B cell (primary cell): ENCODE measurements at regions not wholly inside any gene's neighbourhood (a gene's known extent, or its start where the extent isn't known, plus 50 kb on each side); places are given as distances from the start of the nearest gene placed in this dataset.
A peak's percentile ranks its signal among the peaks of the same experiment; 100 is the strongest.

Experiments used
- ATAC-seq: fragments of 200-7000 bp; cut with Tn5 transposase; one replicate; pipeline ENCODE4 v1.10.0; 2021; ENCODE audit warnings: low read depth, mild to moderate bottlenecking, moderate number of reproducible peaks, moderate library complexity
- CTCF ChIA-PET: fragments of 350-600 bp; sonication (Branson Sonifier 250); formaldehyde crosslinking; loops from one replicate; lab custom pipeline; 2021; ENCODE audit warnings: antibody characterized with exemption, inconsistent platforms; lab: Charles Lee
- POLR2A ChIA-PET: fragments of 350-600 bp; sonication (Branson Sonifier 250); formaldehyde crosslinking; loops from one replicate; lab custom pipeline; 2021; ENCODE audit warnings: antibody characterized with exemption; lab: Charles Lee
- DNase-seq: peaks from one replicate; pipeline ENCODE4 v3.0.0; 2013
- H2AFZ ChIP-seq: 2 replicates; pipeline ENCODE4 v1.6.1; 2012; ENCODE audit warnings: mild to moderate bottlenecking, low read depth, low read length; ENCODE audit not compliant: insufficient read depth, poor library complexity, severe bottlenecking
- H3K27ac ChIP-seq, 2 donors: 1 replicate in 1 of 2; 2 replicates in 1 of 2; pipeline ENCODE4 v1.5.1; 2012 to 2013; ENCODE audit warnings: low read length in 2 of 2, mild to moderate bottlenecking in 2 of 2, moderate library complexity in 1 of 2
- H3K27me3 ChIP-seq, 4 experiments: fragments of 200-600 bp in 1 of 4; sonication (generic) in 1 of 4; replicated peaks in 1 of 4; 1 replicate in 2 of 4; 2 replicates in 2 of 4; pipeline versions ENCODE4 v1.6.1 to v1.7.0; 2013 to 2016; ENCODE audit warnings: low read length in 3 of 4, mild to moderate bottlenecking in 2 of 4, mixed read lengths in 1 of 4, moderate library complexity in 1 of 4; ENCODE audit not compliant: insufficient read depth in 4 of 4, control insufficient read depth in 3 of 4; ENCODE audit errors: control extremely low read depth in 1 of 4
- H3K36me3 ChIP-seq, 2 experiments: replicated peaks in 1 of 2; 1 replicate in 1 of 2; 2 replicates in 1 of 2; pipeline versions ENCODE4 v1.6.1 to v1.7.1; 2013; ENCODE audit warnings: low read length in 1 of 2; ENCODE audit not compliant: insufficient read depth in 2 of 2, control insufficient read depth in 1 of 2; ENCODE audit errors: control extremely low read depth in 1 of 2, extremely low read depth in 1 of 2
- H3K4me1 ChIP-seq, 2 donors: fragments of 200-600 bp in 1 of 2; sonication (generic) in 1 of 2; 1 replicate in 1 of 2; 2 replicates in 1 of 2; pipeline versions ENCODE4 v1.5.1 to v1.6.1; 2013 to 2017; ENCODE audit warnings: low read length in 2 of 2; ENCODE audit not compliant: control insufficient read depth in 2 of 2, insufficient read depth in 2 of 2
- H3K4me2 ChIP-seq: replicated peaks from 2 replicates; pipeline ENCODE3; 2012; ENCODE audit warnings: mild to moderate bottlenecking, low read depth, low read length; ENCODE audit not compliant: poor library complexity, severe bottlenecking
- H3K4me3 ChIP-seq, 5 experiments: fragments of 200-600 bp in 1 of 5; sonication (generic) in 1 of 5; 1 replicate in 3 of 5; 2 replicates in 2 of 5; pipeline versions ENCODE4 v1.5.1 to v1.7.0; 2011 to 2016; ENCODE audit warnings: low read length in 4 of 5, mild to moderate bottlenecking in 4 of 5, low read depth in 2 of 5, control low read depth in 1 of 5, moderate library complexity in 1 of 5; ENCODE audit not compliant: insufficient read depth in 1 of 5; ENCODE audit errors: control extremely low read depth in 1 of 5, extremely low read depth in 1 of 5
- H3K79me2 ChIP-seq: fragments of 200-600 bp; sonication (generic); one replicate; pipeline ENCODE4 v1.6.0; 2016; ENCODE audit warnings: low read length; ENCODE audit not compliant: control insufficient read depth, insufficient read depth
- H3K9ac ChIP-seq: fragments of 200-600 bp; sonication (generic); 2 replicates; pipeline ENCODE4 v1.6.1; 2017; ENCODE audit warnings: mild to moderate bottlenecking, low read length, moderate library complexity
- H3K9me3 ChIP-seq, 3 donors: one replicate each; pipeline versions ENCODE4 v1.6.1 to v1.7.1; 2013; ENCODE audit warnings: low read length in 2 of 3; ENCODE audit not compliant: control insufficient read depth in 2 of 3, insufficient read depth in 1 of 3; ENCODE audit errors: control extremely low read depth in 1 of 3
- H4K20me1 ChIP-seq: 2 replicates; pipeline ENCODE4 v1.6.0; 2012; ENCODE audit warnings: mild to moderate bottlenecking, low read length; ENCODE audit not compliant: insufficient read depth, control insufficient read depth, poor library complexity, severe bottlenecking
- H3K27ac Mint-ChIP-seq: one replicate; pipeline ENCODE4 v1.8.0; 2021; ENCODE audit warnings: mixed read lengths
- H3K27me3 Mint-ChIP-seq: one replicate; pipeline ENCODE4 v1.8.0; 2021; ENCODE audit warnings: mixed read lengths
- H3K4me1 Mint-ChIP-seq: one replicate; pipeline ENCODE4 v1.8.0; 2021; ENCODE audit warnings: mixed read lengths
- H3K4me3 Mint-ChIP-seq: one replicate; pipeline ENCODE4 v1.8.0; 2021; ENCODE audit warnings: mixed read lengths
- H3K9me3 Mint-ChIP-seq: one replicate; pipeline ENCODE4 v1.8.0; 2022; ENCODE audit warnings: mixed read lengths; ENCODE audit not compliant: insufficient read depth
- EZH2 ChIP-seq: IDR thresholded peaks from 2 replicates; pipeline ENCODE4 v1.6.1; 2012; ENCODE audit warnings: borderline replicate concordance, low read depth, mild to moderate bottlenecking, moderate library complexity, low read length; ENCODE audit not compliant: insufficient read depth, poor library complexity, severe bottlenecking
- WGBS: methylation state at CpG from one replicate; pipeline ENCODE4 v1.1.5; 2013; ENCODE audit warnings: missing lambda C conversion rate; ENCODE audit not compliant: insufficient coverage; 5-methylcytosine and 5-hydroxymethylcytosine counted together
- intact Hi-C: fragments of 100-400 bp; cut with micrococcal nuclease; formaldehyde crosslinking; loops from one replicate; pipeline ENCODE4 v1.10.0; 2022
- TF ChIP-seq, protein P1 (sequence below): fragments of 200-600 bp; IDR thresholded peaks from one replicate; pipeline ENCODE4 v1.8.0; 2022; ENCODE audit warnings: antibody characterized with exemption, mild to moderate bottlenecking

DNA sequence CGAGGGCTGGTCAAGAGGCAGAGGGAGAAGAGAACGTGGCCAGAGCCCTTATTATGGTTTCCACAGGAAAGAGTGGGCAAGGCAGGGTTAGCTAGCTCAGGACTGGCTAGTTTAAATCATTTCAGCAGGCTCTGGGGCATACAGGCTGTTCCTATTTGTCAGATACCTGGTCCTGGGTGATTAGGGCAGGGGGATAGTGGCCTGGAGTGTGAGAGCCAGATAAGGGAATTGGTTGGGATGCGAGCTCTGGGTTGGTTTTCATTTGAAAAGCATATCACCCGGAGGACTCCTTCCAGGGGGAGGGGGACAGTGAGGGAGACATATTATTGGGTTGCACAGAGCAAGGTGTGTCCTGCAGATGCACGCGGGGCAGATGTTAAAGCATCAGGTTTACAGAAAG is 75.3 kb upstream of the CLDN10 start:
- H3K9me3 Mint-ChIP-seq, result no peaks in the 10 kb centered on the region
- Histone ChIP-seq H3K9ac (no peak overlapping the region), H3K9me3 (peaks cover 0 to 4% (median 0%) of the 10 kb centered on the region in 3 donors), H3K4me3 (no peak overlapping the region), H3K27me3 (peaks cover 0 to 8% (median 0%) of the 10 kb centered on the region in 4 experiments), H3K4me1 (peaks cover 0 to 10% of the 10 kb centered on the region in 2 donors), H3K79me2 (no peaks in the 10 kb centered on the region), H3K36me3 (no peaks in the 10 kb centered on the region), H4K20me1 (no peaks in the 10 kb centered on the region), H3K27ac (no peak overlapping the region), H3K4me2 (no peak overlapping the region), H2AFZ (no peak overlapping the region)
- H3K4me3 Mint-ChIP-seq, result no peak overlapping the region
- H3K27me3 Mint-ChIP-seq, result peaks cover 10% of the 10 kb centered on the region
- CTCF ChIA-PET, result interaction anchor here (0.7 to 4.0 kb wide), 4 partner anchors 17 to 313 kb away, joined by 3 to 18 read pairs (median 4); no protein-coding TSS in a partner anchor
- no peak overlapping the region for H3K27ac Mint-ChIP-seq
- DNase-seq (no peak), ATAC-seq (no peak)
- POLR2A ChIA-PET, result no interaction called here
- peaks cover 10% of the 10 kb centered on the region for H3K4me1 Mint-ChIP-seq
- WGBS, result 82% methylated on average over 6 of the region's 6 CpGs
- intact Hi-C loops, result loop anchor here (10.0 kb wide), 1 partner anchor 182 kb away; no protein-coding TSS in a partner anchor
- no peak for TF ChIP-seq EZH2
- TF ChIP-seq, protein P1, sequence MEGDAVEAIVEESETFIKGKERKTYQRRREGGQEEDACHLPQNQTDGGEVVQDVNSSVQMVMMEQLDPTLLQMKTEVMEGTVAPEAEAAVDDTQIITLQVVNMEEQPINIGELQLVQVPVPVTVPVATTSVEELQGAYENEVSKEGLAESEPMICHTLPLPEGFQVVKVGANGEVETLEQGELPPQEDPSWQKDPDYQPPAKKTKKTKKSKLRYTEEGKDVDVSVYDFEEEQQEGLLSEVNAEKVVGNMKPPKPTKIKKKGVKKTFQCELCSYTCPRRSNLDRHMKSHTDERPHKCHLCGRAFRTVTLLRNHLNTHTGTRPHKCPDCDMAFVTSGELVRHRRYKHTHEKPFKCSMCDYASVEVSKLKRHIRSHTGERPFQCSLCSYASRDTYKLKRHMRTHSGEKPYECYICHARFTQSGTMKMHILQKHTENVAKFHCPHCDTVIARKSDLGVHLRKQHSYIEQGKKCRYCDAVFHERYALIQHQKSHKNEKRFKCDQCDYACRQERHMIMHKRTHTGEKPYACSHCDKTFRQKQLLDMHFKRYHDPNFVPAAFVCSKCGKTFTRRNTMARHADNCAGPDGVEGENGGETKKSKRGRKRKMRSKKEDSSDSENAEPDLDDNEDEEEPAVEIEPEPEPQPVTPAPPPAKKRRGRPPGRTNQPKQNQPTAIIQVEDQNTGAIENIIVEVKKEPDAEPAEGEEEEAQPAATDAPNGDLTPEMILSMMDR, result no peak

DNA sequence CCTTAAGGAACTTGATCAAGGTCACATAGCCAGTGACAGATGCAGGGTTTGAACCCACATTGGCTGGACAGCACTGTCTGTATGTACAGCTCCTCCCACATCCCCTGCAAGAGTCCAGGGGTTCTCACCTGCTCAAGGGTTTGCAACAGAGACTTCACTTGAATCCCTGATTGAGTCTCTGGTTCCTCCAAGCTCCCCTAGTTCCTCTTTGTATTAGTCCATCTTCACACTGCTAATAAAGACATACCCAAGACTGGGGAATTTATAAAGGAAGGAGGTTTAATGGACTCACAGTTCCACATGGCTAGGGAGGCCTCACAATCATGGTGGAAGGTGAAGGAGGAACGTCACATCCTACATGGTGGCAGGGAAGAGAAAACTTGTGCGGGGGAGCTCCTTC is 72.8 kb upstream of the CLDN10 start:
- Histone ChIP-seq H3K4me2 (no peak overlapping the region), H3K9ac (no peak overlapping the region), H2AFZ (peak overlapping the region; percentile 52), H3K27me3 (peaks cover 0 to 8% (median 0%) of the 10 kb centered on the region in 4 experiments), H3K9me3 (peaks cover 0 to 7% (median 0%) of the 10 kb centered on the region in 3 donors), H3K4me3 (no peak overlapping the region), H3K79me2 (no peaks in the 10 kb centered on the region), H4K20me1 (no peaks in the 10 kb centered on the region), H3K4me1 (peaks cover 0 to 10% of the 10 kb centered on the region in 2 donors), H3K36me3 (no peaks in the 10 kb centered on the region), H3K27ac (no peak overlapping the region)
- TF ChIP-seq, protein P1, result no peak
- no peak for TF ChIP-seq EZH2
- DNase-seq (no peak), ATAC-seq (no peak)
- Mint-ChIP-seq H3K9me3 (no peaks in the 10 kb centered on the region), H3K27ac (no peak overlapping the region), H3K4me1 (peaks cover 10% of the 10 kb centered on the region), H3K27me3 (peaks cover 10% of the 10 kb centered on the region), H3K4me3 (peak overlapping the region; percentile 35)
- POLR2A ChIA-PET, result no interaction called here
- 33% methylated on average over 1 of the region's 2 CpGs for WGBS
- intact Hi-C loops, result loop anchor here (10.0 kb wide), 1 partner anchor 185 kb away; no protein-coding TSS in a partner anchor
- CTCF ChIA-PET, result interaction anchor here (0.5 to 4.0 kb wide), 2 partner anchors 291 to 396 kb away, joined by 3 to 18 read pairs; no protein-coding TSS in a partner anchor
